NCI-H526 (cell line): ENCODE measurements at regions not wholly inside any gene's neighbourhood (a gene's known extent, or its start where the extent isn't known, plus 50 kb on each side); places are given as distances from the start of the nearest gene placed in this dataset.

Experiments used
- DNase-seq, 2 experiments: peaks; one replicate each; lab custom pipeline; 2025; lab: John Stamatoyannopoulos, UW

GRCh38 chr1:30819244-30819571, 61.6 kb upstream of the LAPTM5 start:
- no peak for DNase-seq

GRCh38 chr1:30818568-30819243, 61.1 kb upstream of the LAPTM5 start:
- no peak for DNase-seq

- DNase-seq, result no peak
Observed at GRCh38 chr1:30817548-30817947, 60.0 kb upstream of the LAPTM5 start.

- no peak for DNase-seq
Observed at GRCh38 chr1:30817077-30817438, 59.5 kb upstream of the LAPTM5 start.

- DNase-seq, result peak; percentile 24 to 62
Observed at GRCh38 chr1:30816211-30817076, 58.9 kb upstream of the LAPTM5 start.

- DNase-seq, result no peak
Observed at GRCh38 chr1:30815556-30815955, 58.0 kb upstream of the LAPTM5 start.

- DNase-seq, result no peak
Observed at GRCh38 chr1:30814292-30814691, 56.7 kb upstream of the LAPTM5 start.

- no peak for DNase-seq
Observed at GRCh38 chr1:30812076-30812475, 54.5 kb upstream of the LAPTM5 start.

GRCh38 chr1:30811187-30811586, 53.6 kb upstream of the LAPTM5 start:
- peak in 1 of 2 experiments; percentile 19 for DNase-seq

GRCh38 chr1:30810416-30811080, 53.0 kb upstream of the LAPTM5 start:
- DNase-seq, result no peak

- DNase-seq, result no peak
Observed at GRCh38 chr1:30809514-30810263, 52.1 kb upstream of the LAPTM5 start.

GRCh38 chr1:30808067-30808662, 50.6 kb upstream of the LAPTM5 start:
- DNase-seq, result no peak

GRCh38 chr1:30807318-30808066, 49.9 kb upstream of the LAPTM5 start:
- DNase-seq, result peak; percentile 10 to 59
